ENCODE measurements at regions not wholly inside any gene's neighbourhood (a gene's known extent, or its start where the extent isn't known, plus 50 kb on each side); places are given as distances from the start of the nearest gene placed in this dataset.

DNA sequence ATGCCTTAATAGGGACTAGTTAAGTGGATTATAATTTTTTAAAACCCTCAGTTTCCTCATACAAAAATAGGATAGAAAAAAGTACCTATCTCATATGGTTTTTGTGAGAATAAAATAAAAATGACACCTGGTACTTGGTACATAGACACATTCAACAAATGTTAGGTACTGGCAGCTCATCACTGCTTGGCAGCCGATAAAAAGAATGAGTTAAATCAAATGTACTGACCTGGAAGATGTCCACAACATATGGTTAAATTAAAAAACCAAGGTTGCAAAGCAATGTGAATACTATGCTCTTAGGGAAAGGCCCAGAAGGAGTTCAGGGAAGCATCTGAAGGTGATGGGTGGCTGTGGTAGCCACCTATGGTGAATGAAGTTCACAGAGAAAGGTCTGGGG, 64.9 kb upstream of the SMYD2 start:
- Histone ChIP-seq H3K4me1 (ENCODE audit: insufficient read depth, low read length) (no peaks in the 10 kb centered on the region), H2AFZ (ENCODE audit: low read depth, low read length) (no peak overlapping the region), H3K36me3 (ENCODE audit: insufficient read depth, low read length) (no peaks in the 10 kb centered on the region), H3K27ac (ENCODE audit: low read length) (no peak overlapping the region), H3K9me3 (ENCODE audit: insufficient read depth, low read length, severe bottlenecking) (no peaks in the 10 kb centered on the region), H3K4me3 (ENCODE audit: low read depth in 1 of 2, low read length in 2 of 2) (no peak overlapping the region), H3K27me3 (ENCODE audit: insufficient read depth, low read length, poor library complexity) (peaks cover 42% of the 10 kb centered on the region), H3K9ac (ENCODE audit: low read depth, low read length) (no peak overlapping the region), H3K79me2 (ENCODE audit: insufficient read depth, low read length) (no peaks in the 10 kb centered on the region), H4K20me1 (ENCODE audit: insufficient read depth, low read length) (no peaks in the 10 kb centered on the region), H3K4me2 (ENCODE audit: insufficient read depth, low read length) (no peak overlapping the region)
- TF ChIP-seq, protein P1, sequence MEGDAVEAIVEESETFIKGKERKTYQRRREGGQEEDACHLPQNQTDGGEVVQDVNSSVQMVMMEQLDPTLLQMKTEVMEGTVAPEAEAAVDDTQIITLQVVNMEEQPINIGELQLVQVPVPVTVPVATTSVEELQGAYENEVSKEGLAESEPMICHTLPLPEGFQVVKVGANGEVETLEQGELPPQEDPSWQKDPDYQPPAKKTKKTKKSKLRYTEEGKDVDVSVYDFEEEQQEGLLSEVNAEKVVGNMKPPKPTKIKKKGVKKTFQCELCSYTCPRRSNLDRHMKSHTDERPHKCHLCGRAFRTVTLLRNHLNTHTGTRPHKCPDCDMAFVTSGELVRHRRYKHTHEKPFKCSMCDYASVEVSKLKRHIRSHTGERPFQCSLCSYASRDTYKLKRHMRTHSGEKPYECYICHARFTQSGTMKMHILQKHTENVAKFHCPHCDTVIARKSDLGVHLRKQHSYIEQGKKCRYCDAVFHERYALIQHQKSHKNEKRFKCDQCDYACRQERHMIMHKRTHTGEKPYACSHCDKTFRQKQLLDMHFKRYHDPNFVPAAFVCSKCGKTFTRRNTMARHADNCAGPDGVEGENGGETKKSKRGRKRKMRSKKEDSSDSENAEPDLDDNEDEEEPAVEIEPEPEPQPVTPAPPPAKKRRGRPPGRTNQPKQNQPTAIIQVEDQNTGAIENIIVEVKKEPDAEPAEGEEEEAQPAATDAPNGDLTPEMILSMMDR (IDR thresholded peaks at IDR 0.05; ENCODE audit: borderline replicate concordance, extremely low read depth, low read length, poor library complexity, severe bottlenecking) = no peak
- no peak for TF ChIP-seq EZH2 (IDR thresholded peaks at IDR 0.05; ENCODE audit: borderline replicate concordance, low read depth, low read length, severe bottlenecking)
- ATAC-seq (ENCODE audit: insufficient read depth, low read depth) (no peak), DNase-seq (no peak)

DNA sequence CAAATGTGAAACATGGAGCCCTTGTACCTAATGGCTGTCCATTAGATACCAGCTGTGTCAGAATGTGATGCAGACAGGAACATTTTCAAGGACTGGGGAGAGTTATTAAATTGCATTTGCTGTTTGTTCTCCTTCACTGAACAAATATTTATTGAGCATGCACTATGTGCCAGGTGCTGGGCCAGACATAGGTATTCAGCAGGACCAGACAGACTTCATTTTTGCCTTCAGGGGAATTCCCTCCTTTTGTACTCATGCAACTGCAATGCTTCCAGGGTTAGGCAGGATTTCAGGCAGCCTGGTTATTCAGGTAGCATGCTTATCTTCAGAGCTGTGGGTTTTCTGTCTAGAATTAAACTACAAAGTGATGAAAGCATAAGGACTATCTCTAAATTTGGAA, 64.2 kb upstream of the SMYD2 start:
- H3K9ac ChIP-seq (ENCODE audit: low read depth, low read length) = no peak overlapping the region
- no peak overlapping the region for H2AFZ ChIP-seq (ENCODE audit: low read depth, low read length)
- no peaks in the 10 kb centered on the region for H3K4me1 ChIP-seq (ENCODE audit: insufficient read depth, low read length)
- no peaks in the 10 kb centered on the region for H3K9me3 ChIP-seq (ENCODE audit: insufficient read depth, low read length, severe bottlenecking)
- DNase-seq (no peak), ATAC-seq (ENCODE audit: insufficient read depth, low read depth) (no peak)
- H3K79me2 ChIP-seq (ENCODE audit: insufficient read depth, low read length) = no peaks in the 10 kb centered on the region
- H3K4me2 ChIP-seq (ENCODE audit: insufficient read depth, low read length) = no peak overlapping the region
- no peak overlapping the region for H3K4me3 ChIP-seq (ENCODE audit: low read depth in 1 of 2, low read length in 2 of 2)
- H3K27me3 ChIP-seq (ENCODE audit: insufficient read depth, low read length, poor library complexity) = peaks cover 35% of the 10 kb centered on the region
- no peak for TF ChIP-seq EZH2 (IDR thresholded peaks at IDR 0.05; ENCODE audit: borderline replicate concordance, low read depth, low read length, severe bottlenecking)
- TF ChIP-seq, protein P1 (IDR thresholded peaks at IDR 0.05; ENCODE audit: borderline replicate concordance, extremely low read depth, low read length, poor library complexity, severe bottlenecking) = no peak
- no peak overlapping the region for H3K27ac ChIP-seq (ENCODE audit: low read length)
- H4K20me1 ChIP-seq (ENCODE audit: insufficient read depth, low read length) = no peaks in the 10 kb centered on the region
- no peaks in the 10 kb centered on the region for H3K36me3 ChIP-seq (ENCODE audit: insufficient read depth, low read length)

DNA sequence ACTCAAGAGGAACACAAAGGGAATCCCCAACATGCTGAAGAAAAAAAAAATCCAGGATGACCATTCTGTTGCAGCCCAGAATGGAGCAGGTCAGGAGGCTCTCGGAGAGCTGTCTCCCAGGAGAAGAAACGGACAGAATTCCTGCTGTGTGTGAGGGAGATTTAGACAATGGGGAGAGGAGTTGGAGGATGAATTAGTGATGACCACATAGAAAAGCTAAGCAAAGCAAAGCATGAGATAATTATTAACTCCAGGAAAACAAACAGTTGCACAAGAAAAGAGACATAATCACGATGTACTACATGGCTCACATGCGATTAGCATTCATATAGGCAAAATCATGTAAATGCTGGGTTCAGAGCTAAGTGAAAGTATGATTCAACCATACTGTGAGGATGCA, 61.1 kb upstream of the SMYD2 start:
- TF ChIP-seq, protein P1 (IDR thresholded peaks at IDR 0.05; ENCODE audit: borderline replicate concordance, extremely low read depth, low read length, poor library complexity, severe bottlenecking) = no peak
- no peak for TF ChIP-seq EZH2 (IDR thresholded peaks at IDR 0.05; ENCODE audit: borderline replicate concordance, low read depth, low read length, severe bottlenecking)
- H3K9me3 ChIP-seq (ENCODE audit: insufficient read depth, low read length, severe bottlenecking) = no peaks in the 10 kb centered on the region
- H3K4me2 ChIP-seq (ENCODE audit: insufficient read depth, low read length) = no peak overlapping the region
- H3K79me2 ChIP-seq (ENCODE audit: insufficient read depth, low read length) = no peaks in the 10 kb centered on the region
- no peak overlapping the region for H3K4me3 ChIP-seq (ENCODE audit: low read depth in 1 of 2, low read length in 2 of 2)
- no peaks in the 10 kb centered on the region for H3K4me1 ChIP-seq (ENCODE audit: insufficient read depth, low read length)
- no peaks in the 10 kb centered on the region for H4K20me1 ChIP-seq (ENCODE audit: insufficient read depth, low read length)
- H3K27me3 ChIP-seq (ENCODE audit: insufficient read depth, low read length, poor library complexity) = peaks cover 23% of the 10 kb centered on the region
- no peak overlapping the region for H3K27ac ChIP-seq (ENCODE audit: low read length)
- DNase-seq = no peak
- ATAC-seq (ENCODE audit: insufficient read depth, low read depth) = no peak
- no peak overlapping the region for H2AFZ ChIP-seq (ENCODE audit: low read depth, low read length)
- H3K9ac ChIP-seq (ENCODE audit: low read depth, low read length) = no peak overlapping the region
- H3K36me3 ChIP-seq (ENCODE audit: insufficient read depth, low read length) = no peaks in the 10 kb centered on the region

DNA sequence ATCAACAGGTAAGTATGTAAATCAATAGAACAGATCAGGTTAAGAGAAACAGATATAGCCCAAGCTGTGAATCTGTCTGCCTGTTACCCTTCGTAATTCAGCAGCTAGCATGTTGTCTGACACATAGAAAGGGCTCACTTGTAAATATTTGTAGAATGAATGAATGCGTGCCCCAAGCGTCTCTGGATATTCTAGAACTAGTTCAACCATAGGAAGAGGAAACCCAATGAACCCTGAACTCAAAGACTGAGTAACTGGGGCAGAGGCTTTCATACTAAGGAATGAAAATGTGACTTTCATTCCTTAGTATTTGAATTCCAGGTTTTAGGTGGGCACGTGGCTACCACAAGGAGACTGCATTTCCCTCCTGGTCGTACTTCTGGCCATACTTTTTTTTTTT, 60.1 kb upstream of the SMYD2 start:
- Histone ChIP-seq H3K9ac (ENCODE audit: low read depth, low read length) (no peak overlapping the region), H3K27ac (ENCODE audit: low read length) (no peak overlapping the region), H3K4me3 (ENCODE audit: low read depth in 1 of 2, low read length in 2 of 2) (no peak overlapping the region), H3K36me3 (ENCODE audit: insufficient read depth, low read length) (no peaks in the 10 kb centered on the region), H3K27me3 (ENCODE audit: insufficient read depth, low read length, poor library complexity) (peaks cover 23% of the 10 kb centered on the region), H3K4me2 (ENCODE audit: insufficient read depth, low read length) (no peak overlapping the region), H2AFZ (ENCODE audit: low read depth, low read length) (no peak overlapping the region), H3K4me1 (ENCODE audit: insufficient read depth, low read length) (no peaks in the 10 kb centered on the region), H3K9me3 (ENCODE audit: insufficient read depth, low read length, severe bottlenecking) (no peaks in the 10 kb centered on the region), H4K20me1 (ENCODE audit: insufficient read depth, low read length) (no peaks in the 10 kb centered on the region), H3K79me2 (ENCODE audit: insufficient read depth, low read length) (no peaks in the 10 kb centered on the region)
- no peak for TF ChIP-seq EZH2 (IDR thresholded peaks at IDR 0.05; ENCODE audit: borderline replicate concordance, low read depth, low read length, severe bottlenecking)
- TF ChIP-seq, protein P1 (IDR thresholded peaks at IDR 0.05; ENCODE audit: borderline replicate concordance, extremely low read depth, low read length, poor library complexity, severe bottlenecking) = no peak
- ATAC-seq (ENCODE audit: insufficient read depth, low read depth) (no peak), DNase-seq (no peak)

Data from DND-41 (cell line).